ENCODE measurements at regions not wholly inside any gene's neighbourhood (a gene's known extent, or its start where the extent isn't known, plus 50 kb on each side); places are given as distances from the start of the nearest gene placed in this dataset.
"Not testable (repeated sequence)": the region's sequence is repeated elsewhere in the genome, so short reads cannot be mapped to it uniquely, and the experiment has no call there.

DNA sequence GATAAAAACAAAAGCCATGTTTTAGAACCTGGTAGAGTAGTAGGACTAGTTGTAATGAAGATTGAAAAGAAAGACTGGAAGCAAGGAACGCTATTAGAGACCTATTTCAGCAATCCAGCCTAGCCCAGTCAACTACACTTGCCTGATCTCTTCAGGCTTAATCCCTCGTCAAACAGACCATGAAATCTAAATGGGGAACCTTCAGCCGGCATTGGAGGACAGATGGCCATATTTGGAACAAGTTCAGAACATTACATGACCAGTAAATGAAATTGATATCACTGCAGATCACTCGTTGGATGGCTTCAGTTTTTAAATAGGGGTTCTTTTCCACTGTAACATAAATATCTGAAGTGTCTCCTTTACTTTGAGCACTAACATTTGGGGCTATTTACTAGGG, 84.8 kb upstream of the WDR44 start:
- intact Hi-C loops (cut with DNase I; ENCODE audit: low total_unique reads): no loop called here
- no peaks in the 10 kb centered on the region for H3K36me3 ChIP-seq
- DNase-seq: no peak
- H3K4me3 ChIP-seq: no peak overlapping the region
- WGBS, 5 donors: 56 to 85% (median 66%) methylated on average over 4 of the region's 4 CpGs
- H3K27ac ChIP-seq: no peak overlapping the region
- H3K9me3 ChIP-seq: no peaks in the 10 kb centered on the region
- TF ChIP-seq POLR2AphosphoS5 (IDR thresholded peaks at IDR 0.05): no peak
- TF ChIP-seq EP300 (IDR thresholded peaks at IDR 0.05): no peak
- TF ChIP-seq POLR2A (IDR thresholded peaks at IDR 0.05): no peak
- TF ChIP-seq, protein P1, sequence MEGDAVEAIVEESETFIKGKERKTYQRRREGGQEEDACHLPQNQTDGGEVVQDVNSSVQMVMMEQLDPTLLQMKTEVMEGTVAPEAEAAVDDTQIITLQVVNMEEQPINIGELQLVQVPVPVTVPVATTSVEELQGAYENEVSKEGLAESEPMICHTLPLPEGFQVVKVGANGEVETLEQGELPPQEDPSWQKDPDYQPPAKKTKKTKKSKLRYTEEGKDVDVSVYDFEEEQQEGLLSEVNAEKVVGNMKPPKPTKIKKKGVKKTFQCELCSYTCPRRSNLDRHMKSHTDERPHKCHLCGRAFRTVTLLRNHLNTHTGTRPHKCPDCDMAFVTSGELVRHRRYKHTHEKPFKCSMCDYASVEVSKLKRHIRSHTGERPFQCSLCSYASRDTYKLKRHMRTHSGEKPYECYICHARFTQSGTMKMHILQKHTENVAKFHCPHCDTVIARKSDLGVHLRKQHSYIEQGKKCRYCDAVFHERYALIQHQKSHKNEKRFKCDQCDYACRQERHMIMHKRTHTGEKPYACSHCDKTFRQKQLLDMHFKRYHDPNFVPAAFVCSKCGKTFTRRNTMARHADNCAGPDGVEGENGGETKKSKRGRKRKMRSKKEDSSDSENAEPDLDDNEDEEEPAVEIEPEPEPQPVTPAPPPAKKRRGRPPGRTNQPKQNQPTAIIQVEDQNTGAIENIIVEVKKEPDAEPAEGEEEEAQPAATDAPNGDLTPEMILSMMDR (IDR thresholded peaks at IDR 0.05): no peak
- H3K4me1 ChIP-seq: no peaks in the 10 kb centered on the region
- peaks cover 0 to 3% (median 0%) of the 10 kb centered on the region in 3 donors for H3K27me3 ChIP-seq

DNA sequence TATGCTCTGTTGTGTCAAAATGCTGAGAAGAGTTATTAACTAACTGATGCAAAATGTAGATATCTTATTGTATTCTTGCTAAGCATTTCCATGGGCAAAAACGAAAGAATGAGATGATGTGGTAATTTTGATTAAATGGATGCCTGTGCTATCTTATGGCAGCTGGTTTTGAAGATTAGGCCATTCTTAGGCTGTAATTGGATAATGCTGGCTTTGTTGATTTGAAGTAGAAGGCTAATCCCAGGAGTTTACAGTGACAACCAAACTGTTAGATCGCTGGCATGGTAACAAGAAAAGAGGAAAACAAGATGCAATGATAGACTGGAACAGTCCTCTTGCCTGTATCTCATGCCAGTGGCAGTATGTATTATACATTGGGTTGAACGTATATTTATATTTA, 74.1 kb upstream of the WDR44 start:
- intact Hi-C loops (cut with DNase I; ENCODE audit: low total_unique reads): no loop called here
- Histone ChIP-seq H3K27ac (no peak overlapping the region), H3K4me3 (no peak overlapping the region), H3K9me3 (no peaks in the 10 kb centered on the region), H3K4me1 (no peaks in the 10 kb centered on the region), H3K27me3 (no peaks in the 10 kb centered on the region), H3K36me3 (no peaks in the 10 kb centered on the region)
- no peak for TF ChIP-seq EP300 (IDR thresholded peaks at IDR 0.05)
- TF ChIP-seq POLR2A (IDR thresholded peaks at IDR 0.05): no peak
- TF ChIP-seq, protein P1 (IDR thresholded peaks at IDR 0.05): no peak
- no peak for TF ChIP-seq POLR2AphosphoS5 (IDR thresholded peaks at IDR 0.05)
- DNase-seq: peak in 1 of 2 donors; percentile 3
- 40 to 63% (median 52%) methylated on average over 3 of the region's 3 CpGs for WGBS, 5 donors

DNA sequence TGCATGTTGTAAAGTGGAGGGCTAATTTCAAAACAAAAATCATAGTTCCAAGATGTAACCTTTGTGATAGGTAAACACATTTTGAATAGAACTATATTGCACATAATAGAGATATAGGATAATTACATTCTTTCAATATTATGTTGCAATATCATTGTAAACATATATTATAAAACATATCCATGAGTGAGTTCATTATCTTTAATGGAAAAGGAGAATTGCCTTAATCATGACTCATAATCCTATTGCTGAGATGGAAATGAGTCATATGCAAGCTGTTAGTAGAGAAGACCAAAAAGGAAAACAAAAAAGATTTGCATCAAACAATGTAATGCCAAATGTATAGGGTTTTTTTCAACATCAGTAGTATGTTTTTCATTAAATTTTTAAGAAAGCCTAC, 73.7 kb upstream of the WDR44 start:
- Histone ChIP-seq H3K36me3 (no peaks in the 10 kb centered on the region), H3K27ac (no peak overlapping the region), H3K4me1 (no peaks in the 10 kb centered on the region), H3K9me3 (no peaks in the 10 kb centered on the region), H3K27me3 (no peaks in the 10 kb centered on the region), H3K4me3 (no peak overlapping the region)
- intact Hi-C loops (cut with DNase I; ENCODE audit: low total_unique reads): no loop called here
- DNase-seq: no peak
- TF ChIP-seq POLR2AphosphoS5 (IDR thresholded peaks at IDR 0.05) (no peak), POLR2A (IDR thresholded peaks at IDR 0.05) (no peak), EP300 (IDR thresholded peaks at IDR 0.05) (no peak)
- TF ChIP-seq, protein P1 (IDR thresholded peaks at IDR 0.05): no peak

DNA sequence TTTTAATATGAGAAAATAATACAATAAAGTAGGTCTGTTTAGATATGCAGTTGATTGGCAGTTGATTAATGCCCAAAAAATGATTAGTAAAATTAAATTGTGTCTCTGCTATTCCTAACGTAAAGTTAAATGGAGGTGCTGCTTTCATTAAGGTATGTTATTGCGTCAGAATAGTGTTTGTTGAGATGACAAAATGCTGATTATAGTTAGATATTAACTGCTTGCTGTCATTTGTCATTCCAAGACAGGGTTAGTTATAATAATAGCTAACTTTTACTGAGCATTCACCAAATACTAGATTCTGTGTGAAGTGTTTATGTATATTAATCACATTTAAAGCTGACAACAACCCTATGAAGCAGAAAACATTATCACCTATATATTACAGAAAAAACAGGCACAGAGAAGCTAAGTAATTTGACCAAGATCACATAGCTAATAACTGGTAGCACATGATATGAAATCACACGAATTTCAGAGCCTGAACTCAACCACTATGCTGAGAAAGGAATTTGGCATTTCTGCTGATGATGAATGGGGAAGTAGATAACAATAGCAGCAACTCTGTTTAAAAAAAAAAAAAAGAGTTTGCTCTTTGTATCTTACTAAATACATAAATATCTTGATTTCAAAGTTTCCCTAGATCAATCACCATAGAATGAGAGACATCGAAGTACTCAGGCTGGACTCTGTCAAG, 59.7 kb upstream of the WDR44 start:
- Histone ChIP-seq H3K27ac (no peak overlapping the region), H3K4me1 (no peaks in the 10 kb centered on the region), H3K9me3 (no peaks in the 10 kb centered on the region), H3K4me3 (no peak overlapping the region), H3K36me3 (no peaks in the 10 kb centered on the region), H3K27me3 (no peaks in the 10 kb centered on the region)
- intact Hi-C loops (cut with DNase I; ENCODE audit: low total_unique reads): no loop called here
- peak in 1 of 2 donors; percentile 3 for DNase-seq
- TF ChIP-seq EP300 (IDR thresholded peaks at IDR 0.05) (no peak), POLR2A (IDR thresholded peaks at IDR 0.05) (no peak), POLR2AphosphoS5 (IDR thresholded peaks at IDR 0.05) (no peak)
- TF ChIP-seq, protein P1 (IDR thresholded peaks at IDR 0.05): no peak
- WGBS, 5 donors: 35 to 51% (median 49%) methylated on average over 4 of the region's 4 CpGs

DNA sequence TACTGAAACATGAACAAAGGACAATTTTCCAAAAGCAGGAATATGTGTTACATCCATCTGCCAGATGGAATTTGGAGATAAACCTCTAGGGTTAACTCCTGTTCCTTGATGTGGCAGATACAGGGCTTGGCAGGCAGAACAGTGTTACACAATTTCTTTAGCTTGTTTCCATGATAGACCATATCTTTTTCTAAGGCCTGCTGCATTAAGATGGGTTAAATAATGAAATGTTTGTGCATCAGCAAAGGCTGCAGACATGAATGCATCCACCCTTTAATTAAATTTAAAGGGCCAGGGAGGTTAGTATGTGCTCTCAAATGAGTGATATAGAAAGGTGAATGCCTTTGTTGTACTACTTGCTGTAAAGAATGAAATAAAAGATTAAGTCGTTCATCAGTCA, 50.1 kb upstream of the WDR44 start:
- H3K36me3 ChIP-seq; H3K27ac ChIP-seq; H3K9me3 ChIP-seq; H3K4me1 ChIP-seq; DNase-seq; H3K4me3 ChIP-seq; intact Hi-C loops (cut with DNase I; ENCODE audit: low total_unique reads); H3K27me3 ChIP-seq: not testable (repeated sequence)
- 36 to 56% (median 50%) methylated on average over 1 of the region's 1 CpG for WGBS, 5 donors

Data from stomach (tissue), 8 donors.